Stimulated activated CD8-positive, alpha-beta memory T cell treated with anti-CD3 and anti-CD28 coated beads, Interleukin-7, amount 100 ng/mL, for 48 hours (primary cell): ENCODE measurements at regions not wholly inside any gene's neighbourhood (a gene's known extent, or its start where the extent isn't known, plus 50 kb on each side); places are given as distances from the start of the nearest gene placed in this dataset.

Experiments
- DNase-seq, 2 donors: peaks; one replicate each; pipeline ENCODE4 v3.0.0-alpha.2; 2020; ENCODE audit warnings: low read depth in 1 of 2; ENCODE audit errors: extremely low read depth in 1 of 2

GRCh38 chr1:90650401-90650800, 66.7 kb downstream of the BARHL2 start:
- no peak for DNase-seq

- no peak for DNase-seq
These were observed 76.8 kb downstream of the BARHL2 start for GRCh38 chr1:90640325-90640724.

GRCh38 chr1:90622666-90623065, 94.4 kb downstream of the BARHL2 start:
- no peak for DNase-seq

- DNase-seq = no peak
These were observed 95.1 kb downstream of the BARHL2 start for GRCh38 chr1:90621986-90622385.

DNA sequence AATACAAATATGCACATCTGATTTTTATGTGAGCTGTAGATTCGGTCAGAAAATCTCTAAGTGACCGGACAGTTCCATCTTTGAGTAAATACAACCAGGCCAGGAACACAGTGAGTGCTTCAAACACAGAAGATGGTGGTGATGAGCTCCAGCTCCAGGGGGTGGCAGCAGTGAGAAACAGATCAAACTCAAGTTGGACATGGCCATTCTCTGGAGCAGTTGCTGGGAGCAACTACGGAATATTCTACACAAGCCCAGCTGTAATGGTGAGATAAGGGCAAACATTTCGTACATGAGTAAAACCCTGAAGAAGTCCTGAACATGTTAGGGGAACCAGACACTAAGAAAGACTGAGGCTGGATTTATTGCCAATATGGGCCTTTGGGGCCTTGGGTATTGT, 100.7 kb downstream of the BARHL2 start:
- no peak for DNase-seq

DNA sequence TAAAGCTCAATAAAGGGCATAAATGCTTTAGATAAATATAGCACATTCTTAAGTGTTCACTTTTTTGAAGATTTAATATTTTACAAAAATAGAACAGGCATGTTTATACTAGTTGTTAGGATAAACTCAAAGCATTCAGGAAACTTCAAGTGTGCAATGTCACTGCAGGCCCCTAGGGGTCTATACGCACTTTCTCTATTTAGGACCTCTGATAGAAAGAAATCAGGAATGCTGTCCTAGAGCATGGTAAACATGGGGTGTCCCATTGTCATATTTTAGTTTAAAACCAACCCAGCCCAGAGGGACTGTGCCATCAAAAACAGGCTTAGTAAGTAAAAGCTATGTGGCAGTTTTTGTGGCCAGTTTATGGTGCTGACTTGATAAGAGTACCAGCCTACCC, 102.2 kb downstream of the BARHL2 start:
- no peak for DNase-seq

- DNase-seq = no peak
These were observed 103.7 kb downstream of the BARHL2 start for GRCh38 chr1:90613371-90613770.

GRCh38 chr1:90612033-90612432, 105.1 kb downstream of the BARHL2 start:
- DNase-seq = no peak

DNA sequence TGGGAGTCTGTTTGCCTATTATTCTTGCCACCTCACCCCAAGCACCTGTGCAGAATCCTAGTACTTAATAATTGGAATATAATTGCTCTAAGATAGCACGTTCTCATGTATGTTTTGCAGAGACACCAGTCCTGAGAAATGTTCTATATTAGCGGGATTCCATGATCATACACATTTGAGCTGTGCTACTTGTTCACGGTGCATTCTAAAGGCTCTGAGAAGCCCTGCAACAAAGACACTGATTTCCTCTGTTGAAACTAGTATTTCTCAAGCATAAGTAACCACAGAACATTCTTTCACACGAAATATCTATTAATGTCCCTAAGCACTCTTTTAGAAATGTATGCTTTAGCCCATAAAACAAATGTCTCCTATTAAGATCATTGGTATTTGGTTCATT, 109.4 kb downstream of the BARHL2 start:
- DNase-seq = no peak

DNA sequence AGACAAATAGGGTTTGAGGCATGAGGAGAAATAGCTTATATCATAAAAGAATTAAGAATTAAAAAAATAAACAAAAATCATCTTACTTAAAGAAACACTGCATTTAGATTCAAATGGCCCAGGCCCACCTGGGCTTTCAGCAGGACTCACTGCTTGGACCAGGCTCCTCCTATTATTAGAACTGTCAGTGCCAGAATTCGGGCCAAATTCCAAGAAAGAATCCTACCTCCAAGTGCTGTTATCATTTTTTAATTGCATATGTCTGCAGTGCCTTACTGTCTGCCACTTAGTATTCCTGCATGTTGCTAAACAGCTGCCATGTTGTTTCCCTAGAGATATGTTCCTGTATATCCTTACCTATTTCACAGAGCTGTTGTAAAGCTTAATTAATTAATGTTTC, 112.0 kb downstream of the BARHL2 start:
- DNase-seq = no peak

- DNase-seq = no peak
These were observed 123.8 kb downstream of the BARHL2 start for GRCh38 chr1:90593312-90593711.

- DNase-seq = no peak
These were observed 125.1 kb downstream of the BARHL2 start for GRCh38 chr1:90591970-90592356.

DNA sequence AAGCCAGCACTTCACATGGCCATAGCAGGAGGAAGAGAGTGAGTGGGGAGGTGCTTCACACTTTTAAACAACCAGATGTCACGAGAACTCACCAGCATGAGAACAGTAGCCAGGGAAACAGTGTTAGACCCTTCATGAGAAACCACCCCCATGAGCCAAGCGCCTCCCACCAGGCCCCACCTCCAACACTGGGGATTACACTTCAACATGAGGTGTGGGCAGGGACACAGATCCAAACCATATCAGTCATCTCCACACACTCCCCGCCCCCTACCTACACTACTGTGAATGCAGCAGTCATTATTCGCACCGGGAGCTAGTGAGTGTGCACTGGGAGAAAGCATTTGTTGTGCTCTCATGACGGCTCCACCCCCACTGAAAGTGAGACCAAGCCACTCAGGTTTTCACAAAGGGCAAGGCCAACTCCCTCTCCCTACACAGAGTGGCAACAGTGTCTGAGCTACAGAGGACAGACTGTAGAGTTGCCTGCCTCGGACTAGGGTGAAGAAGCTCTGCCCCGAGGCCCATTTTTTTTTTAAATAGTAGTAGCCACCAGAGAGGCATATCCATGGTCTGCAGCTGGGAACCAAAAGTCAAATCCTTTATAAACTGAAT, 125.6 kb downstream of the BARHL2 start:
- DNase-seq = no peak

- DNase-seq = no peak
These were observed 136.9 kb downstream of the BARHL2 start for GRCh38 chr1:90580176-90580575.

GRCh38 chr1:90579212-90579802, 137.8 kb downstream of the BARHL2 start:
- DNase-seq = no peak

GRCh38 chr1:90574692-90575370, 142.3 kb downstream of the BARHL2 start:
- DNase-seq = no peak

DNA sequence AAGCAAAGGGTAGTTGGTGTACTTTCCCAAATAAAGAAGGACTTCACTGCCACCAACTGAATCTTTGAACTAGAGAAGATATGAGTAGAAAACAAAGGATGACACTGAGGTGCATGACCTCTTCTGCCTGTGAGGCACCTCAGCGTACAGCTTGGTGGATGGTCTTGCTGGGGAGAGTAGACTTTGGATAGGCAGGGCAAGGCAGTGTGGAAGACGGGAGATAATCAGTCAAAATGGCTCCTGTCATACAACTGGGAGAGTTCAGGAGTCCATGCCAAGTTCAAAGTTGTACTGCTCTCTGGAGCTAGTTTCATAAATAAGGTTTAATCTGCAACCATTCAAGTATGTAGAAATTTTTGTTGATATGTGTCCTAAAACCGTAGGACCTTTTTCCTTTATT, 143.4 kb downstream of the BARHL2 start:
- DNase-seq = no peak

- DNase-seq = no peak
These were observed 144.7 kb downstream of the BARHL2 start for GRCh38 chr1:90572446-90572845.

DNA sequence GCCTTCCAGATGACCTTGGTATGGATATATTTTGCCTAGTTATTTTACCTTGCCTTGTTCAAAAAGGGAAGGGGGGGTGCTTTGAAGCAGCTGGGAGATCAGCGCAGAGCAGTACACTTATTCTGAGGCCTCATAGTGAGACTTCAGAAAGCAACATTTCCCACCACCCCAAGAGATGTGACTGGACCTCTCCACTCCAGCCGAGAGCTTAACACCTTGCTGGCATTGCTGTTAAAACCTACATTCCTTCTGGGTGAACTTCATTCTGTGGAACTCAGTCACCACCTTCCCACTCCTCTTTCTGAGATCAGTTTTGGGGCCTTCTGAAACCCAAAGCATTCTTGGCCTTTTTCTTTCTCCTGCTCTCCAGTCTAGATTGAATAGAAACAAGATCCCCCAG, 148.7 kb downstream of the BARHL2 start:
- DNase-seq = no peak

DNA sequence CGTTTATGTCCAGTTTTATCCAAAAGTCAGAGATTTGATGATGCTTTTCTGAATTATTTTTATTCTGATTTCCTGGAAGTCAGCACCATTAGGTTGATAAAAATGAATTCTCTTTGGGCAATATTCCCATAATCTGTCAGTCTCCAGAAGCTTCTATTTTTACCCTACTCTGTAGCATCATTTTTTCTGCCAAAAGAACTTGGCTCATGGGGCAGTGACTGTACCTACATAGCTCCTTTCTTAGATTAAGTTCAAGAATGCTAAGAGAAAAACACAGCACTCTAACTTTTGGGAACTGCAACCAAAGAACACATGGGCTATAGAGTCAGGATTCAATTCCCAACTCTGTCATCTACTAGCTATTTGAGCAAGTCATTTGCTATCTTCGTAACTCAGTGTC, 152.9 kb downstream of the BARHL2 start:
- DNase-seq = no peak

- no peak for DNase-seq
These were observed 154.2 kb downstream of the BARHL2 start for GRCh38 chr1:90562892-90563291.

DNA sequence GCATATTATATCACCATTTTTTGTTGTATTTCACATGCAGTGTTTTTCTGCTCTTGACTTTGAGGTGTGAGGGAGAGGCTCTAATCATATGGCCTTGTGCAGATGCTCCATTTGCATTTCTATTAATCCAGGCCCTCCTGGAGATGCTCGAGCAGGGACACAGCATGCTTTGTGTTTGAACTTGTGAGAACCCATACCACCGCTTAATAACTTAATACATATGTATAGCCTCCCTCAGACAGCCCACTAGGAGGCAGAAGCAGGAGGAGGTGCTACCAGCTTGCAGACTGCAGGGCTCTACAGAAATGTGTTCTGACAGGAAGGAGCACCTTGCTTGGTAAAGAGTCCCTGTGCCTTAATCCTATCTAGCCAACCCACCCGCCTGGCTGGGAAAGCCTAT, 155.2 kb downstream of the BARHL2 start:
- DNase-seq = no peak
